GM20000 (cell line): ENCODE measurements at regions not wholly inside any gene's neighbourhood (a gene's known extent, or its start where the extent isn't known, plus 50 kb on each side); places are given as distances from the start of the nearest gene placed in this dataset.

Experiments used
- DNase-seq: peaks from one replicate; pipeline ENCODE4 v3.0.0; 2012; ENCODE audit warnings: low spot score
- TF ChIP-seq, protein P1 (sequence below): IDR thresholded peaks from 2 replicates; pipeline ENCODE4 v1.5.1; 2012; ENCODE audit warnings: mild to moderate bottlenecking, control low read depth; ENCODE audit errors: extremely low read depth, missing control alignments

DNA sequence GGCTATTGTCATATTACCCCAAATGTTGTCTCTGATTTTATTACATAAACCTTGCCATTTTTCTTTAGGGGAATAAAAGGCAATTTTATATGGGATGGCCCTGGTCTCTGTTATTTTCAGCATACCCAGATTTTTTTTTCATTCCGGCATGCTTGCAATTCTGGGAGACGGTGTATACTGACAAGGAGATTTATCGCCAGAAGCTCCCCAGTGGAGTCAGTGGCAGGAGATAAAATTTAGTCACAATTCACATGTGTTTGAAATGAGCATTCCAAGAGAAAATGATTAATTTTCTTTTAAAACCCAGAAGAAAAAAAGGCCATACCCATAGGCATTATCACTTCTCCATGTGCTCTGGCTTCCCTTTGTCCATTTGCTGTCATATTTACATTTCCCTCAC lies 250.8 kb upstream of the RSPO3 start:
- TF ChIP-seq, protein P1, sequence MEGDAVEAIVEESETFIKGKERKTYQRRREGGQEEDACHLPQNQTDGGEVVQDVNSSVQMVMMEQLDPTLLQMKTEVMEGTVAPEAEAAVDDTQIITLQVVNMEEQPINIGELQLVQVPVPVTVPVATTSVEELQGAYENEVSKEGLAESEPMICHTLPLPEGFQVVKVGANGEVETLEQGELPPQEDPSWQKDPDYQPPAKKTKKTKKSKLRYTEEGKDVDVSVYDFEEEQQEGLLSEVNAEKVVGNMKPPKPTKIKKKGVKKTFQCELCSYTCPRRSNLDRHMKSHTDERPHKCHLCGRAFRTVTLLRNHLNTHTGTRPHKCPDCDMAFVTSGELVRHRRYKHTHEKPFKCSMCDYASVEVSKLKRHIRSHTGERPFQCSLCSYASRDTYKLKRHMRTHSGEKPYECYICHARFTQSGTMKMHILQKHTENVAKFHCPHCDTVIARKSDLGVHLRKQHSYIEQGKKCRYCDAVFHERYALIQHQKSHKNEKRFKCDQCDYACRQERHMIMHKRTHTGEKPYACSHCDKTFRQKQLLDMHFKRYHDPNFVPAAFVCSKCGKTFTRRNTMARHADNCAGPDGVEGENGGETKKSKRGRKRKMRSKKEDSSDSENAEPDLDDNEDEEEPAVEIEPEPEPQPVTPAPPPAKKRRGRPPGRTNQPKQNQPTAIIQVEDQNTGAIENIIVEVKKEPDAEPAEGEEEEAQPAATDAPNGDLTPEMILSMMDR: no peak
- DNase-seq: no peak

DNA sequence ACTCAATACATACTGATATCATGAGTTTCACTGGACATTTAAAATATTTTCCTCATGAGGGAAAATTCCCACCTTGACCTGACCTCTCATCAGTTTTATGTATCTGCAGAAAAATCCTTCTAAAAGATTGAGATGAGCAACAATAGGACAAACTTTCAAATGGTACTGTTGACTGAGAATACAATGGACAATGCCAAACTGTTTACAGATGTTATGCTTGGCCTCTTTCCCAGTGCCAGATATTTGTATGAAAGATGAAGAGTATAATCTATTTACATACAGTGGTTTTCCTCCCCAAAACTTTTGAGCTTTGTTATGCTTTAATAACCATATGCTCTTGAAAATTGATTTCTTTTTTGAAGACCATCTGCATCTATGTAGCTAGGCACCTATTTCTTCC lies 245.1 kb upstream of the RSPO3 start:
- DNase-seq: no peak
- TF ChIP-seq, protein P1: no peak

DNA sequence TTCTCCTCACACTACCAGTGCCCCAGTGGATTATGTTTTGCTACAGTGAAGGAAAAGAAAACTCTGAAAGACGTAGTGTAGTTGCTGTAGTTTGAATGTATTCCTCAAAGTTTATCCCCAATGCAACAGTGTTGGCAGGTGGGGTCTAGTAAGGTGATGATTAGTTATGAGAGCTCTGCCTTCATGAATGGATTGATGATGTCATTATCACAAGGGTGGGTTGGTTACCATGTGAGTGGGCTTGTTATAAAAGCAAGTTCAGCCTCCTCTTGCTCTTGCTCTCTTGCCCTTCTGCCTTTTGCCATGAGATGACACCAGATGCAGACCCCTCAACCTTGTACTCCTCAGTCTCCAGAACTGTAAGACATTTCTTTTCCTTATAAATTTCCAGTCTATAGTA lies 244.7 kb upstream of the RSPO3 start:
- TF ChIP-seq, protein P1: no peak
- DNase-seq: no peak

DNA sequence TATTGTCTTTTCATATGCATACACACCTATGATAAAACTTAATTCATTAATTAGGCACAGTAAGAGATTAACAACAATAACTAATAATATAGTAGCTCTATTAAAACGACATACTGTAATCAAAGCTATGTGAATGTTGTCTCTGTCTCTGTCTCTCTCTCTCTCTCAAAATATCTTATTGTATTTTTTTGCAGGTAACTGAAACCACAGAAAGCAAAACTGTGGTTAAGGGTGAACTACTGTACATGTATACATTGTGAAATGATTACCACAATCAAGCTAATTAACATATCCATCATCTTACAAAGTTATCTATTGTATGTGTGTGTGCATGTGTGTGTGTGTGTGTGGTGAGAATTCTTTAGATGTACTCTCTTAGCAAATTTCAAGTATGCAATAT lies 242.0 kb upstream of the RSPO3 start:
- TF ChIP-seq, protein P1: no peak
- no peak for DNase-seq

DNA sequence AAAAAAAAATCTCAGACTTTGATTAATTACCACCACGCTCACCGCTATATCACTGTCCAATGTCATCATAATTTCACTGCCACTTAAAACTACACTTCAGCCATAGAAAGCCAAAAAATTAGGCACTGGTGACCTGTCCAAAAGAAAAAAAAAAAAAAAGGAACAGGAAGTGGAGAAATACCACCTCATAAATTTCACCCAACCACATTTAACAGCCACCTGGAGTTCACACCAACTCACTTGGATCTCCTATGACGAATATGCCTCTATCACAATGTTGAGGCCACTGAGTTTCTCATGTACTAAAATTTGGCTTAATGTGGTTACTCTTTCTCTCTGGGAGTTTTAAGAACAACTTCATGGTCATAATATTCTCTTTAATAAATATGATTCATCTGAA lies 237.5 kb upstream of the RSPO3 start:
- no peak for DNase-seq

DNA sequence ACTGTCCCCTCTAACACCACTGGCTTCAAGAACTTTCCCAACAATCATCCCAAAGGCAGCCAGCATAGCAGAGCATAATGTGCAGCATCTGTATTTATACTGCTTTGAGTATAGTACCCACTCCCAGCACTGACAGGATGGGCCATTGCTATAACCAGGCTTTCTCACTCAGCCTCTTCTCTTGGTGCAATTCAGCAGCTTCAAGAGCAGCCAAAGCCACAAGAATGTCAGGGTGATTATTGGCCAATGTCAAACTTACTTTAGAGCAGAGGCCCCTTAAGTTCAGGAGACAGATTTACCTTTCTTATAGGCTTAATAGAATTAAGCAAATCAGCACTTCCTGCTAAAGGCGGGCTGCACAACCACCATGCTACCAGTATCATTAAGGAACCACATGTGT lies 232.4 kb upstream of the RSPO3 start:
- DNase-seq: no peak
- TF ChIP-seq, protein P1: no peak

More for the DNA sequence above, 237.5 kb upstream of the RSPO3 start:
- TF ChIP-seq, protein P1: no peak

DNA sequence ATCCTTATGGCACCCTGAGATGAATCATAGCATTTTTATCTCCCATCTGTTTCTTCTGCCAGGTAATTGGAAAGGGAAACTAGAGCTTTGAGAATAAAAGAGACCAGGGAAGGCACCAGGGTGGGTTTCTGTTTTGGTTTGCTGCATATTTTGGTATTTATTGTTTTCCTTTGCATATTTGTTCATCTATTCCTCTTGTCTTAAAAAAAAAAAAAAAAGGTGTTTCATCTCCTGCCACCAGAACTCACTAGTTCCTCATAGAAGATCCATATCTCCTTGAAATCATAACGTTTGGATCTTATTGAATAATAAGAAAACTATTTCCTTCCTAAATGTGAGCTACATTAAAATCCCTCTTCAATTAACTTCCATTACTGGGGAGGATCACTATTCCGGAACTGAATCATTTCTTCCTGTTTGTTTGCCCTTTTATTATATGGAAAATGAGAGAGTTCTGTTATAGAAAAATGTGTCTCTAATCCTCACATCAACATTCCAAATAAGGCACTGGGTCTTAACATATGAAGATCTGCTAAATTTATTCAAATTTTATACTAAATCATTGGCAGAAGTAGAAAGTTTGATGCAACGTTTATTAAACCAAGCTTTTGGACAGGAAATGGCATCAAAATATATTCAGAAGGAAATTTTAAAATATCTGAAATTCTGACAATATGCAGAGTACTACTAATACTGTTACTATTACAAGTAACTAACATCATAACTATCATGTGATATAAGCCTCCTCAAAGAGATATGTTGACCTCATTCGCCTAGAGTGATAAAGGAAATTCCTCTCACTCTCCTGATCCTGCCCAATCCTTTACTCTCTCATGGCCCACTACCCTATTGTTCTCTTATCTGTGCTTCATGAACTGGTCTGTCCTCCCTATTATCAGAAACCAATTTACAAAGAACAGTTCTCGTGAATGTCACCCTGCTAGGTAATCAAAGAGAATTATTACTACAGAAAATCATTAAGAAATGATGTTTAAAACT lies 229.4 kb upstream of the RSPO3 start:
- TF ChIP-seq, protein P1: no peak
- DNase-seq: no peak
